ENCODE measurements at regions not wholly inside any gene's neighbourhood (a gene's known extent, or its start where the extent isn't known, plus 50 kb on each side); places are given as distances from the start of the nearest gene placed in this dataset.

GRCh38 chr4:29560452-29560851 is 1159.7 kb upstream of the PCDH7 start:
- TF ChIP-seq CTCF (IDR thresholded peaks at IDR 0.05) (no peak), POLR2A (IDR thresholded peaks at IDR 0.05) (no peak), EP300 (IDR thresholded peaks at IDR 0.05) (no peak), POLR2AphosphoS5 (IDR thresholded peaks at IDR 0.05) (no peak)
- H3K4me3 ChIP-seq: no peak overlapping the region
- 52% methylated on average over 1 of the region's 1 CpG for WGBS

GRCh38 chr4:29565256-29565655 is 1154.9 kb upstream of the PCDH7 start:
- Histone ChIP-seq H3K9me3 (no peaks in the 10 kb centered on the region), H3K27ac (no peak overlapping the region), H3K4me3 (no peak overlapping the region), H3K36me3 (no peaks in the 10 kb centered on the region), H3K27me3 (no peaks in the 10 kb centered on the region), H3K4me1 (no peaks in the 10 kb centered on the region)
- WGBS: 68% methylated on average over 2 of the region's 2 CpGs
- TF ChIP-seq POLR2A (IDR thresholded peaks at IDR 0.05) (no peak), EP300 (IDR thresholded peaks at IDR 0.05) (no peak), POLR2AphosphoS5 (IDR thresholded peaks at IDR 0.05) (no peak), CTCF (IDR thresholded peaks at IDR 0.05) (no peak)
- DNase-seq (ENCODE audit: low spot score in 2 of 2): no peak

More at GRCh38 chr4:29560452-29560851, 1159.7 kb upstream of the PCDH7 start:
- Histone ChIP-seq H3K9me3 (no peaks in the 10 kb centered on the region), H3K27ac (no peak overlapping the region), H3K27me3 (no peaks in the 10 kb centered on the region), H3K36me3 (no peaks in the 10 kb centered on the region), H3K4me1 (no peaks in the 10 kb centered on the region)
- DNase-seq (ENCODE audit: low spot score in 2 of 2): no peak

- Histone ChIP-seq H3K36me3 (no peaks in the 10 kb centered on the region), H3K9me3 (no peaks in the 10 kb centered on the region), H3K4me1 (no peaks in the 10 kb centered on the region), H3K27ac (no peak overlapping the region), H3K27me3 (no peaks in the 10 kb centered on the region), H3K4me3 (no peak overlapping the region)
- no peak for DNase-seq (ENCODE audit: low spot score in 2 of 2)
- no peak for TF ChIP-seq EP300 (IDR thresholded peaks at IDR 0.05)
- no peak for TF ChIP-seq POLR2A (IDR thresholded peaks at IDR 0.05)
- no peak for TF ChIP-seq POLR2AphosphoS5 (IDR thresholded peaks at IDR 0.05)
- no peak for TF ChIP-seq CTCF (IDR thresholded peaks at IDR 0.05)
- WGBS: 78% methylated on average over 1 of the region's 1 CpG
Observed at GRCh38 chr4:29566371-29566770, 1153.8 kb upstream of the PCDH7 start.

- no peaks in the 10 kb centered on the region for H3K9me3 ChIP-seq
- no peak overlapping the region for H3K4me3 ChIP-seq
- 81% methylated on average over 3 of the region's 3 CpGs for WGBS
- no peak for DNase-seq (ENCODE audit: low spot score in 2 of 2)
- H3K4me1 ChIP-seq: no peaks in the 10 kb centered on the region
- no peaks in the 10 kb centered on the region for H3K36me3 ChIP-seq
- no peak overlapping the region for H3K27ac ChIP-seq
- H3K27me3 ChIP-seq: no peaks in the 10 kb centered on the region
- no peak for TF ChIP-seq CTCF (IDR thresholded peaks at IDR 0.05)
- no peak for TF ChIP-seq POLR2A (IDR thresholded peaks at IDR 0.05)
- no peak for TF ChIP-seq POLR2AphosphoS5 (IDR thresholded peaks at IDR 0.05)
- no peak for TF ChIP-seq EP300 (IDR thresholded peaks at IDR 0.05)
Observed at GRCh38 chr4:29571322-29571721, 1148.8 kb upstream of the PCDH7 start.

- H3K27me3 ChIP-seq: no peaks in the 10 kb centered on the region
- DNase-seq (ENCODE audit: low spot score in 2 of 2): no peak
Observed at GRCh38 chr4:29578329-29578728, 1141.8 kb upstream of the PCDH7 start.

More at GRCh38 chr4:29578329-29578728, 1141.8 kb upstream of the PCDH7 start:
- Histone ChIP-seq H3K4me3 (no peak overlapping the region), H3K36me3 (no peaks in the 10 kb centered on the region), H3K4me1 (no peaks in the 10 kb centered on the region), H3K9me3 (no peaks in the 10 kb centered on the region), H3K27ac (no peak overlapping the region)
- TF ChIP-seq POLR2A (IDR thresholded peaks at IDR 0.05) (no peak), EP300 (IDR thresholded peaks at IDR 0.05) (no peak), CTCF (IDR thresholded peaks at IDR 0.05) (no peak), POLR2AphosphoS5 (IDR thresholded peaks at IDR 0.05) (no peak)
- 49% methylated on average over 2 of the region's 2 CpGs for WGBS

Measured in suprapubic skin (tissue), 4 donors.